ENCODE measurements at regions not wholly inside any gene's neighbourhood (a gene's known extent, or its start where the extent isn't known, plus 50 kb on each side); places are given as distances from the start of the nearest gene placed in this dataset.

GRCh38 chr3:117454908-117455307 lies 745.3 kb downstream of the TUSC7 start:
- no peak overlapping the region for H3K27ac Mint-ChIP-seq
- no peaks in the 10 kb centered on the region for H3K4me1 Mint-ChIP-seq (ENCODE audit: low read depth)
- no peaks in the 10 kb centered on the region for H3K27me3 Mint-ChIP-seq
- H3K36me3 Mint-ChIP-seq (ENCODE audit: low read depth) = no peaks in the 10 kb centered on the region
- no peak overlapping the region for H3K4me3 Mint-ChIP-seq
- no peak for DNase-seq
- H3K9me3 Mint-ChIP-seq = no peaks in the 10 kb centered on the region

DNA sequence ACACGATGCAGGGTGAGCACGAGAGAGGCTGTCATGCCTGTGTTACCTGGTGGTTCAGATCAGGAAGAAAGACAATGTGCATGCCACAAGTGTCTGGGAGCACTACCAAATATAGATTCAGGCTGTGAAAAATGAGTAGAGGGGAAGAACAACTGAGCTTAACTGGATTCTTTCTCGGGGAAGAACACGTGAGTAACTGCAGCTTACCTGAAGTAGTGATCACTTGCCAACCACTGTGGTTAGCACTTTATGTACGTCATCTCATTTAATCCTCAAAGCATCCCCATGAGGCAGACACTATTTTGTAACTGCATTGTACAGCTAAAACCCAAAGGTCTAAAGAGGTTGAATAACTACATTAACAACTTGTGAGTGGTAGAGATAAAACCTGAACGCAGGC lies 746.2 kb downstream of the TUSC7 start:
- H3K27ac Mint-ChIP-seq = no peak overlapping the region
- no peaks in the 10 kb centered on the region for H3K27me3 Mint-ChIP-seq
- H3K4me3 Mint-ChIP-seq = no peak overlapping the region
- no peaks in the 10 kb centered on the region for H3K36me3 Mint-ChIP-seq (ENCODE audit: low read depth)
- DNase-seq = no peak
- H3K9me3 Mint-ChIP-seq = no peaks in the 10 kb centered on the region
- H3K4me1 Mint-ChIP-seq (ENCODE audit: low read depth) = no peaks in the 10 kb centered on the region

- no peaks in the 10 kb centered on the region for H3K36me3 Mint-ChIP-seq (ENCODE audit: low read depth)
- no peak overlapping the region for H3K4me3 Mint-ChIP-seq
- no peak overlapping the region for H3K27ac Mint-ChIP-seq
- no peaks in the 10 kb centered on the region for H3K27me3 Mint-ChIP-seq
- peaks cover 2% of the 10 kb centered on the region for H3K9me3 Mint-ChIP-seq
- no peak for DNase-seq
- H3K4me1 Mint-ChIP-seq (ENCODE audit: low read depth) = no peaks in the 10 kb centered on the region
These were observed 753.9 kb downstream of the TUSC7 start for GRCh38 chr3:117463276-117464115.

GRCh38 chr3:117471831-117472230 lies 762.3 kb downstream of the TUSC7 start:
- no peaks in the 10 kb centered on the region for H3K36me3 Mint-ChIP-seq (ENCODE audit: low read depth)
- no peaks in the 10 kb centered on the region for H3K27me3 Mint-ChIP-seq
- no peak overlapping the region for H3K4me3 Mint-ChIP-seq
- no peaks in the 10 kb centered on the region for H3K9me3 Mint-ChIP-seq
- H3K27ac Mint-ChIP-seq = no peak overlapping the region
- DNase-seq = no peak
- no peaks in the 10 kb centered on the region for H3K4me1 Mint-ChIP-seq (ENCODE audit: low read depth)

DNA sequence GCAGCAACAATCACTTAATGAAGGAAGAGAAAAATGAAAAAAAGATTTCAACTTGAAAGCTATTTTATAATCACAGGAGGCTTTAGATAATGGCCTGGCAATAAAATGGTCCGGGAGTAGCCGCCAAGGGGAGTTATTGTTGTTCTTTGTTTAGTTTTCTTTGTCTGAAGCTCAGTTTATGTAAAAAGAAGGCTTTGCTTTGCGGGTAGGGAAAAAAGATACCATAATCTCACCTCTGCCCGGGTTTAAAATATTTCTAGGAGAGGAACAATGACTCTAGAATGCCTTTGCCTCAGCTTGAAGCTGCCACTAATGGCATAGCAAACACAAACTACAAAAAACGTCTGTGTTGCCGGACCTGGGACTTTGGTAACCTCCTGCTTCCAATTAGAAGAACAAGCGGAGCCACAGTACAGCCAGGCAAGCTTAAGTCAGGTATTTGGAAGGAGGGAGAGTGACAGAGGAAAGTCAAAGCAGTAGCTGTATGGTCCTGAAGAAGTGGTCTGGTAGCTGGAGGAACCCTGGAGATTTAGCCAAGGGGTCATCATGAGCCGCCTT lies 764.5 kb downstream of the TUSC7 start:
- no peak for DNase-seq
- no peak overlapping the region for H3K4me3 Mint-ChIP-seq
- no peaks in the 10 kb centered on the region for H3K9me3 Mint-ChIP-seq
- H3K27ac Mint-ChIP-seq = no peak overlapping the region
- no peaks in the 10 kb centered on the region for H3K36me3 Mint-ChIP-seq (ENCODE audit: low read depth)
- no peaks in the 10 kb centered on the region for H3K4me1 Mint-ChIP-seq (ENCODE audit: low read depth)
- no peaks in the 10 kb centered on the region for H3K27me3 Mint-ChIP-seq

GRCh38 chr3:117476572-117476971 lies 767.0 kb downstream of the TUSC7 start:
- no peak for DNase-seq
- Mint-ChIP-seq H3K27me3 (no peaks in the 10 kb centered on the region), H3K27ac (no peak overlapping the region), H3K9me3 (no peaks in the 10 kb centered on the region), H3K4me1 (ENCODE audit: low read depth) (no peaks in the 10 kb centered on the region), H3K36me3 (ENCODE audit: low read depth) (no peaks in the 10 kb centered on the region), H3K4me3 (no peak overlapping the region)

GRCh38 chr3:117477214-117477755 lies 767.7 kb downstream of the TUSC7 start:
- Mint-ChIP-seq H3K4me1 (ENCODE audit: low read depth) (no peaks in the 10 kb centered on the region), H3K27ac (no peak overlapping the region), H3K4me3 (no peak overlapping the region), H3K36me3 (ENCODE audit: low read depth) (no peaks in the 10 kb centered on the region), H3K27me3 (no peaks in the 10 kb centered on the region), H3K9me3 (peaks cover 2% of the 10 kb centered on the region)
- no peak for DNase-seq

DNA sequence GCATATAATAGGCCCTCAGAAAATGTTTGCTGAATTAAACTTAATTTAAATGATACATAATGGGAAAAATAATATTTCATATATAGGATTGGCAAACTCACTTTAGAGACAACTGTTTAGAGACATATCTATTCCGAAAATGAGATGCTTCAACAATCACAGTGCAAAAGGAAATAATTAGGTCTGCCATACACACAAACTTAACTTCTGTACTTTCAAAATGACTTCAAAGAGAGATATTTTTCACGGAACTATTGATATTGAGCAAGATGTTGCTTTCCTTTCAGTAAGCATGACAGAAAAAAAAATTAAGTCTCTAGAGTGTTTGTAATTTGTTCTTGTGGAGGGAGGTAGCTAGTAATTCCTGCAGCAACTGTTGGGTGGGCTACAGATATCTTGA lies 769.5 kb downstream of the TUSC7 start:
- H3K9me3 Mint-ChIP-seq = peaks cover 6% of the 10 kb centered on the region
- no peak overlapping the region for H3K27ac Mint-ChIP-seq
- no peaks in the 10 kb centered on the region for H3K4me1 Mint-ChIP-seq (ENCODE audit: low read depth)
- no peak for DNase-seq
- no peaks in the 10 kb centered on the region for H3K36me3 Mint-ChIP-seq (ENCODE audit: low read depth)
- no peaks in the 10 kb centered on the region for H3K27me3 Mint-ChIP-seq
- no peak overlapping the region for H3K4me3 Mint-ChIP-seq

- H3K4me3 Mint-ChIP-seq = no peak overlapping the region
- H3K27me3 Mint-ChIP-seq = no peaks in the 10 kb centered on the region
- no peak for DNase-seq
- no peaks in the 10 kb centered on the region for H3K36me3 Mint-ChIP-seq (ENCODE audit: low read depth)
- H3K4me1 Mint-ChIP-seq (ENCODE audit: low read depth) = no peaks in the 10 kb centered on the region
- H3K9me3 Mint-ChIP-seq = peaks cover 6% of the 10 kb centered on the region
- H3K27ac Mint-ChIP-seq = no peak overlapping the region
These were observed 770.9 kb downstream of the TUSC7 start for GRCh38 chr3:117480525-117480924.

DNA sequence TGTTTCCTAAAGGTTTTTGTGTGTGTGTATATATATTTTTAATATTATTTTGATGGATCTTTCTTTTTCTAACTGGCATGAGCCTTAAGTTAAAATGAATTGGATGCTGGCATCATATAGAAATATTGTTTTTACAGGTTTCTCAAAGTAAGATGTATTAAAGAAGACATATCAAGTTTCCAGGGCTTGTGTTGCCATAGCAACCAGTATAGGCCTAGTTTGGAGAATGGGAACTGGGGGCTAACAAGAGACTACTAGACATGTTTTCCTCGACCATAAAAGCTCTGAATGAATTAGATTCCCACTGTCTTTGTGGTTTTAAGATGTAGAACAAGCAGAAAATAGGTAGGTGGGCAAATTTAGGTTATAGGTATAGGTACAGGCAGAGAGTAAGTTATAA lies 771.4 kb downstream of the TUSC7 start:
- H3K4me1 Mint-ChIP-seq (ENCODE audit: low read depth) = no peaks in the 10 kb centered on the region
- H3K9me3 Mint-ChIP-seq = peaks cover 6% of the 10 kb centered on the region
- no peak overlapping the region for H3K4me3 Mint-ChIP-seq
- H3K27me3 Mint-ChIP-seq = no peaks in the 10 kb centered on the region
- no peaks in the 10 kb centered on the region for H3K36me3 Mint-ChIP-seq (ENCODE audit: low read depth)
- DNase-seq = no peak
- no peak overlapping the region for H3K27ac Mint-ChIP-seq

DNA sequence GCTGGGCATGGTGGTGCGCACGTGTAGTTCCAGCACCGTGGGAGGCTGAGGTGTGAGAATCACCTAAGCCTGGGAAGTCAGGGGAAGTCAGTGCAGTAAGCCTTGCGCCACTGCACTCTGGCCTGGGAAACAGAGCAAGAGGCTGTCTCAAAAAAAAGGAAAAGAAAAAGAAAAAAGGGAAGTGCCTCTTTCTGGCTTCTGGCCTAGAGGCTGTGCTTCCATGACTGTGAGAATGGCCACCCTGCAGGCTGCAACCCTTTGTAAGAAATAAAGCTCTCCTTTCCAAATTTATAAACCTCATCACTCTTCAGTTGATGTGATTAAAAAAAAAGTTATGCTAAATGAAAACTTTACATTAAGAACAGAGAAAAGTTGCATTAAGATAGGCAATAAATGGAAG lies 774.3 kb downstream of the TUSC7 start:
- H3K4me3 Mint-ChIP-seq = no peak overlapping the region
- no peak for DNase-seq
- H3K27ac Mint-ChIP-seq = no peak overlapping the region
- peaks cover 6% of the 10 kb centered on the region for H3K9me3 Mint-ChIP-seq
- H3K4me1 Mint-ChIP-seq (ENCODE audit: low read depth) = no peaks in the 10 kb centered on the region
- no peaks in the 10 kb centered on the region for H3K27me3 Mint-ChIP-seq
- no peaks in the 10 kb centered on the region for H3K36me3 Mint-ChIP-seq (ENCODE audit: low read depth)

GRCh38 chr3:117485841-117486240 lies 776.3 kb downstream of the TUSC7 start:
- H3K4me1 Mint-ChIP-seq (ENCODE audit: low read depth) = no peaks in the 10 kb centered on the region
- no peak for DNase-seq
- H3K36me3 Mint-ChIP-seq (ENCODE audit: low read depth) = no peaks in the 10 kb centered on the region
- peaks cover 6% of the 10 kb centered on the region for H3K9me3 Mint-ChIP-seq
- no peaks in the 10 kb centered on the region for H3K27me3 Mint-ChIP-seq
- H3K4me3 Mint-ChIP-seq = no peak overlapping the region
- no peak overlapping the region for H3K27ac Mint-ChIP-seq

- H3K36me3 Mint-ChIP-seq (ENCODE audit: low read depth) = no peaks in the 10 kb centered on the region
- DNase-seq = no peak
- H3K4me1 Mint-ChIP-seq (ENCODE audit: low read depth) = no peaks in the 10 kb centered on the region
- H3K27me3 Mint-ChIP-seq = no peaks in the 10 kb centered on the region
- H3K9me3 Mint-ChIP-seq = peaks cover 6% of the 10 kb centered on the region
- H3K4me3 Mint-ChIP-seq = no peak overlapping the region
- no peak overlapping the region for H3K27ac Mint-ChIP-seq
These were observed 777.4 kb downstream of the TUSC7 start for GRCh38 chr3:117486719-117487716.

DNA sequence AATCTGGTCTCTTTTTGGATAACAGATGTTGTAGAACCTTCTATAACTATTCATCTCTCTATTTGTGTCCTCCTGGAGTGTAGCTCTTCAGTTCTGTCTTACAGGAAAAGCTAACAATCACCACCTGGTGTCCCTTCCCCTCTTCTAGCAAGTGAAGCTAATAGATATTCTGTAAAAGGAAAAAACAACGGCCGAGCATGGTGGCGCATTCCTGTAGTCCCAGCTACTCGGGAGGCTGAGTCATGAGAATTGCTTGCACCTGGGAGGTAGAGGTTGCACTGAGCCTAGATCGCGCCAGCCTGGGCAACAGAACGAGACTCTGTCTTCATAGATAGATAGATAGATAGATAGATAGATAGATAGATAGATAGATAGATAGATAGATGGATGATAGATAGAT lies 779.4 kb downstream of the TUSC7 start:
- DNase-seq = no peak
- no peaks in the 10 kb centered on the region for H3K27me3 Mint-ChIP-seq
- H3K4me1 Mint-ChIP-seq (ENCODE audit: low read depth) = no peaks in the 10 kb centered on the region
- no peak overlapping the region for H3K27ac Mint-ChIP-seq
- H3K9me3 Mint-ChIP-seq = no peaks in the 10 kb centered on the region
- H3K4me3 Mint-ChIP-seq = no peak overlapping the region
- H3K36me3 Mint-ChIP-seq (ENCODE audit: low read depth) = no peaks in the 10 kb centered on the region
